Mesenchymal stem cell (in vitro differentiated cells and primary cell): ENCODE measurements at regions not wholly inside any gene's neighbourhood (a gene's known extent, or its start where the extent isn't known, plus 50 kb on each side); places are given as distances from the start of the nearest gene placed in this dataset.
"Not testable (repeated sequence)": the region's sequence is repeated elsewhere in the genome, so short reads cannot be mapped to it uniquely, and the experiment has no call there.

ENCODE experiments used
- DNase-seq: peaks from one replicate; pipeline ENCODE4 v3.0.0-alpha.2; 2013
- H2AFZ ChIP-seq: one replicate; pipeline ENCODE4 v1.6.1; 2013; ENCODE audit warnings: low read depth, mild to moderate bottlenecking, control low read depth, inconsistent platforms, low read length, moderate library complexity
- H2AK5ac ChIP-seq: 2 replicates; pipeline ENCODE4 v1.6.1; 2013; ENCODE audit warnings: low read length, moderate library complexity, mild to moderate bottlenecking, inconsistent platforms; ENCODE audit not compliant: severe bottlenecking
- H2BK120ac ChIP-seq: one replicate; pipeline ENCODE4 v1.6.1; 2013; ENCODE audit warnings: low read depth, mild to moderate bottlenecking, inconsistent platforms, low read length, moderate library complexity
- H2BK12ac ChIP-seq, 2 experiments: one replicate each; pipeline ENCODE4 v1.6.1; 2013; ENCODE audit warnings: inconsistent platforms in 2 of 2, low read length in 2 of 2, mild to moderate bottlenecking in 2 of 2, moderate library complexity in 2 of 2, control low read depth in 1 of 2
- H2BK15ac ChIP-seq: one replicate; pipeline ENCODE4 v1.6.1; 2013; ENCODE audit warnings: mild to moderate bottlenecking, low read depth, inconsistent platforms; ENCODE audit not compliant: poor library complexity, severe bottlenecking
- H2BK5ac ChIP-seq: 2 replicates; pipeline ENCODE4 v1.6.1; 2013; ENCODE audit warnings: low read depth, mild to moderate bottlenecking, low read length, control low read depth, inconsistent platforms; ENCODE audit not compliant: poor library complexity, severe bottlenecking
- H3K14ac ChIP-seq, 2 experiments: one replicate each; pipeline ENCODE4 v1.6.1; 2013; ENCODE audit warnings: inconsistent platforms in 2 of 2, low read length in 2 of 2, control low read depth in 1 of 2, mild to moderate bottlenecking in 1 of 2, moderate library complexity in 1 of 2
- H3K18ac ChIP-seq, 2 experiments: one replicate each; pipeline ENCODE4 v1.6.1; 2013; ENCODE audit warnings: inconsistent platforms in 2 of 2, low read length in 2 of 2, control low read depth in 1 of 2, low read depth in 1 of 2, mild to moderate bottlenecking in 1 of 2
- H3K23ac ChIP-seq, 2 experiments: one replicate each; pipeline ENCODE4 v1.6.1; 2013; ENCODE audit warnings: inconsistent platforms in 2 of 2, low read length in 2 of 2, mild to moderate bottlenecking in 2 of 2, moderate library complexity in 2 of 2, control low read depth in 1 of 2
- H3K27ac ChIP-seq: 2 replicates; pipeline ENCODE4 v1.5.1; 2013; ENCODE audit warnings: mild to moderate bottlenecking, moderate library complexity, low read length, control low read depth, inconsistent platforms; ENCODE audit not compliant: poor library complexity, severe bottlenecking
- H3K27me3 ChIP-seq, 2 experiments: 2 replicates each; pipeline versions ENCODE4 v1.6.1 to v1.7.0; 2013; ENCODE audit warnings: low read length in 2 of 2, mild to moderate bottlenecking in 2 of 2, moderate library complexity in 2 of 2, control low read depth in 1 of 2, inconsistent platforms in 1 of 2; ENCODE audit not compliant: control insufficient read depth in 1 of 2, insufficient read depth in 1 of 2
- H3K36me3 ChIP-seq, 2 experiments: 2 replicates each; pipeline versions ENCODE4 v1.6.1 to v1.7.0; 2013; ENCODE audit warnings: low read length in 2 of 2, control low read depth in 1 of 2, inconsistent platforms in 1 of 2, low read depth in 1 of 2, mild to moderate bottlenecking in 1 of 2; ENCODE audit not compliant: insufficient read depth in 2 of 2, control insufficient read depth in 1 of 2
- H3K4ac ChIP-seq, 2 experiments: one replicate each; pipeline ENCODE4 v1.6.1; 2013; ENCODE audit warnings: inconsistent platforms in 2 of 2, low read length in 2 of 2, mild to moderate bottlenecking in 2 of 2, moderate library complexity in 2 of 2, control low read depth in 1 of 2, low read depth in 1 of 2
- H3K4me1 ChIP-seq: 2 replicates; pipeline ENCODE4 v1.6.1; 2013; ENCODE audit warnings: low read depth, low read length, control low read depth; ENCODE audit not compliant: control insufficient read depth, insufficient read depth
- H3K4me2 ChIP-seq: 2 replicates; pipeline ENCODE4 v1.6.1; 2013; ENCODE audit warnings: low read length, mild to moderate bottlenecking, inconsistent platforms; ENCODE audit not compliant: poor library complexity, severe bottlenecking
- H3K4me3 ChIP-seq, 2 experiments: 2 replicates each; pipeline versions ENCODE4 v1.5.1 to v1.7.0; 2013; ENCODE audit warnings: low read length in 2 of 2, mild to moderate bottlenecking in 2 of 2, control low read depth in 1 of 2, low read depth in 1 of 2; ENCODE audit not compliant: insufficient read depth in 1 of 2
- H3K79me1 ChIP-seq: replicated peaks from 2 replicates; pipeline ENCODE4 v1.6.1; 2013; ENCODE audit warnings: mild to moderate bottlenecking, control low read depth, low read length, inconsistent platforms; ENCODE audit not compliant: poor library complexity, severe bottlenecking
- H3K9ac ChIP-seq: 2 replicates; pipeline ENCODE4 v1.7.0; 2013; ENCODE audit warnings: mild to moderate bottlenecking, low read length, moderate library complexity
- H3K9me3 ChIP-seq: 2 replicates; pipeline ENCODE4 v1.7.0; 2013; ENCODE audit warnings: mild to moderate bottlenecking, low read length; ENCODE audit not compliant: control insufficient read depth
- H4K8ac ChIP-seq: one replicate; pipeline ENCODE4 v1.6.1; 2013; ENCODE audit warnings: inconsistent platforms, mild to moderate bottlenecking, low read length, moderate library complexity
- H4K91ac ChIP-seq: one replicate; pipeline ENCODE4 v1.6.1; 2013; ENCODE audit warnings: mild to moderate bottlenecking, low read length, inconsistent platforms
- WGBS: methylation state at CpG from one replicate; pipeline ENCODE4 v1.1.7; 2013; ENCODE audit warnings: mixed read lengths; 5-methylcytosine and 5-hydroxymethylcytosine counted together

DNA sequence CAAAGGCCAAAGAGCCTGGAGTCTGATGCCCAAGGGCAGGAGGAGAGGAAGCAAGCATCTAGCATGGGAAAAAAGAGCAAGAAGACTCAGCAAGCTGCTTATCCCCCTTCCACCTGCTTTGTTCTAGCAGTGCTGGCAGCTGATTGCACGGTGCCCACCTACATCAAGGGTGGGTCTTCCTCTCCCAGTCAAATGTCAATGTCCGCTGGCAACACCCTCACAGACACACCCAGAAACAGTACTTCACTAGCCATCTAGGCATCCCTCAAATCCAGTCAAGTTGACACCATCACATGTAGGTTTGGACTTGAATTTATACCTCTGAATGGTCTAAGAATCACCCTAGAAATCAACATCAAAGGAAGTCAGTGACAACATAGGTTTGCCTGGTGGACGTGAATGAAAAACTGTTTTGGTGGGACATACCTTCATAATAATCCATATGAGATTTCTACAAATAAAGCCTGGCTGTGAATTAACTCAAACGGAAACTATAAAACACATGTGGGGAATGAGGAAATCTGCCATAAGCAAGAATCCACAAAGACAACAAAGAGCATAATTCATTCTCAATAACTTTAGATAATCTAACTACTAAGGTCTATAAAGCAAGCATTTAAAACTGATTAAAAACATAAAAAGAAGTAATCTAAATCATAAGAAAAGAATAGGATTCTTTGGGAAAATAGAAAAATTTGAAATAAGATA is 185.8 kb upstream of the JADE1 start:
- no peak overlapping the region for H3K14ac ChIP-seq
- H3K79me1 ChIP-seq, result no peaks in the 10 kb centered on the region
- H3K4me2 ChIP-seq, result no peak overlapping the region
- WGBS, result 85% methylated on average over 2 of the region's 4 CpGs
- H2BK120ac ChIP-seq, result no peak overlapping the region
- no peaks in the 10 kb centered on the region for H3K27me3 ChIP-seq
- no peak overlapping the region for H3K23ac ChIP-seq
- H2BK15ac ChIP-seq, result peak overlapping the region; percentile 23
- H4K91ac ChIP-seq, result no peak overlapping the region
- no peak overlapping the region for H3K18ac ChIP-seq
- H3K4me3 ChIP-seq, result no peak overlapping the region
- H2BK12ac ChIP-seq, result no peak overlapping the region
- H3K9ac ChIP-seq, result no peak overlapping the region
- H2AFZ ChIP-seq, result no peak overlapping the region
- no peak for DNase-seq
- H3K4me1 ChIP-seq, result no peaks in the 10 kb centered on the region
- H3K36me3 ChIP-seq, result no peaks in the 10 kb centered on the region
- H3K27ac ChIP-seq, result no peak overlapping the region
- no peak overlapping the region for H2AK5ac ChIP-seq
- peak overlapping the region; percentile 31 for H2BK5ac ChIP-seq
- no peaks in the 10 kb centered on the region for H3K9me3 ChIP-seq
- no peak overlapping the region for H3K4ac ChIP-seq
- H4K8ac ChIP-seq, result peak overlapping the region; percentile 64

DNA sequence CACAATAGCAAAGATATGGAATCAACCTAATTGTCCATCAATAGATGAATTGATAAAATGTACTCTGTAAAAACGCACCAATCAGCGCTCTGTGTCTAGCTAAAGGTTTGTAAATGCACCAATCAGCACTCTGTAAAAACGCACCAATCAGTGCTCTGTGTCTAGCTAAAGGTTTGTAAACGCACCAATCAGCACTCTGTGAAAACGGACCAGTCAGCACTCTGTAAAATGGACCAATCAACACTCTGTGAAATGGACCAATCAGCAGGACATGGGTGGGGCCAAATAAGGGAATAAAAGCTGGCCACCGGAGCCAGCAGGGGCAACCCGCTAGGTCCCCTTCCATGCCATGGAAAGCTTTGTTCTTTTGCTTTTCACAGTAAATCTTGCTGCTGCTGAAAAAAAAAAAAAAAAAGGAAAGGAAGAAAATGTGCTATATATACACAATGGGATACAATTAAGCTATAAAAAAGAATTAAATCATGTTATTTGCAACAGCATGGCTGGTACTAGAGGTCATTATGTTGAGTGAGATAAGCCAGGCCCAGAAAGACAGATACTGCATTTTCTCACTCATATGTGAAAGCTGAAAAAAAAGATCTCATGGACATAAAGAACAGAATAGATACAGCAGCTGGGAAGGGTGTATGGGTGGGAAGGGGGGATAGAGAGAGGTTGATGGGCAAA is 189.1 kb upstream of the JADE1 start:
- not testable (repeated sequence) for H3K4me2 ChIP-seq, H2AFZ ChIP-seq, H3K79me1 ChIP-seq, H3K14ac ChIP-seq, H2BK5ac ChIP-seq, H3K27ac ChIP-seq, H4K91ac ChIP-seq, H2BK12ac ChIP-seq, H3K9me3 ChIP-seq, H3K36me3 ChIP-seq, H3K27me3 ChIP-seq, H2BK120ac ChIP-seq, DNase-seq, H2AK5ac ChIP-seq, H3K23ac ChIP-seq, H3K18ac ChIP-seq, H3K4me1 ChIP-seq, H2BK15ac ChIP-seq, H3K4me3 ChIP-seq, H4K8ac ChIP-seq, H3K4ac ChIP-seq, H3K9ac ChIP-seq
- 57% methylated on average over 3 of the region's 7 CpGs for WGBS

DNA sequence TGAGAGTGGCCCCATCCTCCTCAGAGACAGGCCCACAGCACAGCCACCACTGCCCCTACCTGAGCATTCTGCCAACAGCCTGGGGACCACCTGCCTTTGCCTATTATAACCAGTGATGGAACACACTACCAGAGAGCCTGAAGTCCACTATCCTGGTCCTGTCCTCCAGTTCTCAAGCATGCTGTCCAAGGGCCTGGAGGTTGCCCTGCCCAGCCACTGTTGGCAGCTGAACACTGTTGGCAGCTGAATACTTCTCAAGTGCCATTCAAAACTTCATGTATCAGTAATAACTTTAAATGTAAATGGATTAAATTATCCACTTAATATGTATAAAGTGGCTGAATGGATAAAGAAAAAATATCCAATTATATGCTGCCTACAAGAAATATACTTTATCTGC is 194.3 kb upstream of the JADE1 start:
- Histone ChIP-seq H3K4ac (peak overlapping the region in 1 of 2 experiments; percentile 60), H3K9ac (no peak overlapping the region), H2AK5ac (no peak overlapping the region), H2BK15ac (no peak overlapping the region), H3K18ac (peak overlapping the region in 1 of 2 experiments; percentile 28), H2BK5ac (no peak overlapping the region), H3K4me1 (no peaks in the 10 kb centered on the region), H3K14ac (no peak overlapping the region), H3K27me3 (no peaks in the 10 kb centered on the region), H3K4me2 (no peak overlapping the region), H4K91ac (no peak overlapping the region), H3K36me3 (no peaks in the 10 kb centered on the region), H3K79me1 (no peaks in the 10 kb centered on the region), H3K4me3 (no peak overlapping the region), H3K27ac (no peak overlapping the region), H3K23ac (no peak overlapping the region), H2AFZ (no peak overlapping the region), H4K8ac (no peak overlapping the region), H2BK120ac (no peak overlapping the region), H2BK12ac (peak overlapping the region in 1 of 2 experiments; percentile 3), H3K9me3 (no peaks in the 10 kb centered on the region)
- DNase-seq, result no peak

DNA sequence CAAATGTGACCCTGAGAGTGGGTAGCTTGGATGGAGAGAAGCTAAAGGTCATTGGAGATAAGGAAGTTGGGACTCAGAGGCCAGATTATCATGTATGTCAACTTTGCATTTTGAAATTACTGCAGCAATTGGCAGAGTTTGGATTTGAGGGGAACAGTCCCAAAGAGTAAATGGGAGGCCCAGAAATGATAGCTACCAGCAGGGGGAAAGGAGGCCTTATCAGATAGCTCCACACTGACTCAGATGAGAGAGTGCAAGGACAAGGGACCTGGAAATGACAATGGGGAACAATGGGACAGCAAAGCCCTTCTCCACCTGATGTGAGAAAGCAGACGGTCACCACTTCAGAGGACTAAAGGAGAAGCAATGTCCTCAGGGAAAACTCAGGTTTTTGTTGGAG is 201.5 kb upstream of the JADE1 start:
- Histone ChIP-seq H2AFZ (no peak overlapping the region), H3K4me1 (peaks cover 8% of the 10 kb centered on the region), H3K14ac (no peak overlapping the region), H3K36me3 (no peaks in the 10 kb centered on the region), H3K4ac (no peak overlapping the region), H2AK5ac (no peak overlapping the region), H2BK120ac (no peak overlapping the region), H3K23ac (no peak overlapping the region), H2BK12ac (peak overlapping the region in 1 of 2 experiments; percentile 21), H3K9ac (no peak overlapping the region), H2BK5ac (no peak overlapping the region), H2BK15ac (no peak overlapping the region), H4K8ac (no peak overlapping the region), H4K91ac (no peak overlapping the region), H3K4me2 (no peak overlapping the region), H3K9me3 (no peaks in the 10 kb centered on the region), H3K18ac (no peak overlapping the region), H3K4me3 (no peak overlapping the region), H3K27ac (no peak overlapping the region), H3K27me3 (no peaks in the 10 kb centered on the region), H3K79me1 (peaks cover 2% of the 10 kb centered on the region)
- 100% methylated on average over 1 of the region's 1 CpG for WGBS
- no peak for DNase-seq
